Activated T-cell treated with anti-CD3 and anti-CD28 coated beads, Interleukin-2, amount 50 U/mL, for 4 hours (primary cell): ENCODE measurements at regions not wholly inside any gene's neighbourhood (a gene's known extent, or its start where the extent isn't known, plus 50 kb on each side); places are given as distances from the start of the nearest gene placed in this dataset.

Experiments used
- ATAC-seq, 2 donors: fragments of 200-7000 bp; cut with Tn5 transposase; one replicate each; pipeline ENCODE4 v1.10.0; 2021
- DNase-seq: peaks from one replicate; pipeline ENCODE4 v3.0.0-alpha.2; 2020
- H3K27me3 Mint-ChIP-seq: one replicate; pipeline ENCODE4 v1.8.0; 2021; ENCODE audit warnings: low read depth, mixed read lengths
- H3K36me3 Mint-ChIP-seq: one replicate; pipeline ENCODE4 v1.8.0; 2022; ENCODE audit warnings: mixed read lengths; ENCODE audit not compliant: insufficient read depth
- H3K4me1 Mint-ChIP-seq: one replicate; pipeline ENCODE4 v1.8.0; 2021; ENCODE audit warnings: low read depth, mixed read lengths
- H3K4me3 Mint-ChIP-seq: one replicate; pipeline ENCODE4 v1.8.0; 2021; ENCODE audit warnings: mild to moderate bottlenecking, moderate library complexity, mixed read lengths
- H3K9me3 Mint-ChIP-seq: one replicate; pipeline ENCODE4 v1.8.0; 2021; ENCODE audit warnings: mixed read lengths

DNA sequence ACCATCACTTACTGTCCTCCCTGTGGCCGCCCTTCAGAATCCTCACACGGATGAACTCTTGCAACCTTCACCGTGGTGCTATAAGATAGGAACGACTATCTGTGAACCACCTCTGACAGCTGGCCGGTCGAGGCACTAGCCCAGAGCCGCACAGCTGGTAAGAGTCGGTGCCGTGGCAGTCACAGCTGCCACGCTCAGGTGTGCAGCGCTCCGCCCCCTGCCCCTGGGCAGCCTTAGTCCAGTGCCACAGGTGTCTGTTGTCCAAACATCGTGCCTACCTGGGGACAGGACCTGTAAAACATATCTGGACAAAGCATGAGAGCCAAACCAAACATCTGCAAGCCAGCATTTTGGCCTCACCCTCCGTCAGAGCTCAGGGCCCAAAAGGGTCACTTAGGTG lies 55.3 kb upstream of the SALL3 start:
- DNase-seq (no peak), ATAC-seq (no peak)
- Mint-ChIP-seq H3K4me3 (no peak overlapping the region), H3K9me3 (no peaks in the 10 kb centered on the region), H3K27me3 (no peaks in the 10 kb centered on the region), H3K36me3 (no peaks in the 10 kb centered on the region), H3K4me1 (no peaks in the 10 kb centered on the region)

GRCh38 chr18:78924786-78925540 lies 54.7 kb upstream of the SALL3 start:
- Mint-ChIP-seq H3K9me3 (no peaks in the 10 kb centered on the region), H3K4me1 (no peaks in the 10 kb centered on the region), H3K27me3 (no peaks in the 10 kb centered on the region)

GRCh38 chr18:78925557-78926242 lies 53.9 kb upstream of the SALL3 start:
- no peaks in the 10 kb centered on the region for H3K27me3 Mint-ChIP-seq

More at GRCh38 chr18:78924786-78925540, 54.7 kb upstream of the SALL3 start:
- DNase-seq: no peak
- no peak overlapping the region for H3K4me3 Mint-ChIP-seq
- H3K36me3 Mint-ChIP-seq: no peaks in the 10 kb centered on the region
- no peak for ATAC-seq

GRCh38 chr18:78926243-78926615 lies 53.4 kb upstream of the SALL3 start:
- Mint-ChIP-seq H3K9me3 (no peaks in the 10 kb centered on the region), H3K36me3 (no peaks in the 10 kb centered on the region), H3K4me1 (no peaks in the 10 kb centered on the region), H3K27me3 (no peaks in the 10 kb centered on the region), H3K4me3 (no peak overlapping the region)
- DNase-seq (no peak), ATAC-seq (no peak)

More at GRCh38 chr18:78925557-78926242, 53.9 kb upstream of the SALL3 start:
- DNase-seq: no peak
- no peaks in the 10 kb centered on the region for H3K9me3 Mint-ChIP-seq
- no peak for ATAC-seq
- H3K36me3 Mint-ChIP-seq: no peaks in the 10 kb centered on the region
- no peaks in the 10 kb centered on the region for H3K4me1 Mint-ChIP-seq
- H3K4me3 Mint-ChIP-seq: no peak overlapping the region

DNA sequence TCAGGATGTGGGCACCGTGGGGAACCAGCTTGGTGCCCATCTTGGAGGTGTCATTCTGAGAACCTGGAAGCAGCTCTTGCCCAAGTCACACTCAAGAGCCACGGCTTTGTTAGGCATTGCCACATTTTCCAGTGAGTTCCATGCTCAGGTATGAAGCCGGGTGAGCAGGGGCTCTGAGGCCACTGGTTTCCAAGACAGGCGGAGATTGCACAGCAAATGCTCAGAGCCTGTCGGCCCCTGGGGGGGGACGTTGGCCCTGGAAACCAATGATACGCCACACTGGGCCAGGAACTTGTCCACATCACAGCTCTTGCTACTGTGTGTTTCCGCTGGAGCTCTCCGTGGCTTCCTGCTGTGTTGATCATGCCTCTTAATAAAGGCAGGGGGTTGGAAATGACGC lies 52.5 kb upstream of the SALL3 start:
- ATAC-seq: no peak
- no peak for DNase-seq
- no peaks in the 10 kb centered on the region for H3K36me3 Mint-ChIP-seq
- H3K4me1 Mint-ChIP-seq: no peaks in the 10 kb centered on the region
- no peaks in the 10 kb centered on the region for H3K27me3 Mint-ChIP-seq
- no peak overlapping the region for H3K4me3 Mint-ChIP-seq
- no peaks in the 10 kb centered on the region for H3K9me3 Mint-ChIP-seq

- no peak overlapping the region for H3K4me3 Mint-ChIP-seq
- ATAC-seq (no peak), DNase-seq (no peak)
- H3K27me3 Mint-ChIP-seq: no peaks in the 10 kb centered on the region
- no peaks in the 10 kb centered on the region for H3K9me3 Mint-ChIP-seq
- H3K36me3 Mint-ChIP-seq: no peaks in the 10 kb centered on the region
- H3K4me1 Mint-ChIP-seq: no peaks in the 10 kb centered on the region
These were observed 52.0 kb upstream of the SALL3 start for GRCh38 chr18:78927616-78928015.

DNA sequence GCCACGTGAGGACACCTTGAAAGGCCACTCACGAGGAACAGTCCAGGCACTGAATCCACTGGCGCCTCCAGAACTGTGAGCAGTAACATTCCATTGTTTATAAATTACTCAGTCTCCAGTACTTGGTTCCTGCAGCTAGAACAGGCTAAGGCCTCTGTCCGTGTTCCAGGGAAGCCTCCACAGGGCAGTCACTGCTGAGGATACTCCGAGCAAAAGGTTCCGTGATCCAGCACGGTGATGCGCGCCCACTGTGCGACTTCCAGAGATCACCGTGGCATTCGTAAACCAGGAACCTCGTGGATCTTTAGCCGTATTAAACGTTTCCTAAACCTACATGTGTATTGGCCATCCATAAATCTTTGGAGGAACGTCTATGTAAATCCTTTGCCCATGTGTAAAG lies 51.5 kb upstream of the SALL3 start:
- Mint-ChIP-seq H3K27me3 (no peaks in the 10 kb centered on the region), H3K4me1 (no peaks in the 10 kb centered on the region), H3K4me3 (no peak overlapping the region), H3K36me3 (no peaks in the 10 kb centered on the region), H3K9me3 (no peaks in the 10 kb centered on the region)
- no peak for DNase-seq
- ATAC-seq: no peak

- H3K9me3 Mint-ChIP-seq: no peaks in the 10 kb centered on the region
- no peaks in the 10 kb centered on the region for H3K36me3 Mint-ChIP-seq
- H3K4me3 Mint-ChIP-seq: no peak overlapping the region
- H3K4me1 Mint-ChIP-seq: no peaks in the 10 kb centered on the region
- H3K27me3 Mint-ChIP-seq: peaks cover 4% of the 10 kb centered on the region
- ATAC-seq (no peak), DNase-seq (no peak)
These were observed 50.1 kb upstream of the SALL3 start for GRCh38 chr18:78929516-78929915.
